HPDE6-E6E7 (cell line): ENCODE measurements at regions not wholly inside any gene's neighbourhood (a gene's known extent, or its start where the extent isn't known, plus 50 kb on each side); places are given as distances from the start of the nearest gene placed in this dataset.

Source experiments
- DNase-seq: peaks from one replicate; pipeline ENCODE4 v3.0.0; 2011; ENCODE audit warnings: missing footprints; ENCODE audit errors: extremely low spot score

GRCh38 chr1:222370081-222370912 lies 177.6 kb downstream of the HHIPL2 start:
- no peak for DNase-seq

GRCh38 chr1:222369148-222369547 lies 178.8 kb downstream of the HHIPL2 start:
- no peak for DNase-seq

GRCh38 chr1:222358100-222358499 lies 189.8 kb downstream of the HHIPL2 start:
- no peak for DNase-seq

- DNase-seq: no peak
Observed at GRCh38 chr1:222357252-222357651, 190.7 kb downstream of the HHIPL2 start.

GRCh38 chr1:222347627-222348026 lies 200.3 kb downstream of the HHIPL2 start:
- DNase-seq: no peak

- no peak for DNase-seq
Observed at GRCh38 chr1:222346955-222347354, 200.9 kb downstream of the HHIPL2 start.

GRCh38 chr1:222339376-222339947 lies 208.4 kb downstream of the HHIPL2 start:
- DNase-seq: no peak

GRCh38 chr1:222335586-222335985 lies 212.3 kb downstream of the HHIPL2 start:
- no peak for DNase-seq

- no peak for DNase-seq
Observed at GRCh38 chr1:222334026-222334680, 213.8 kb downstream of the HHIPL2 start.

- no peak for DNase-seq
Observed at GRCh38 chr1:222331765-222332164, 216.1 kb downstream of the HHIPL2 start.

- no peak for DNase-seq
Observed at GRCh38 chr1:222331340-222331739, 216.6 kb downstream of the HHIPL2 start.

- no peak for DNase-seq
Observed at GRCh38 chr1:222329493-222330045, 218.3 kb downstream of the HHIPL2 start.

GRCh38 chr1:222326710-222327036 lies 221.2 kb downstream of the HHIPL2 start:
- no peak for DNase-seq

GRCh38 chr1:222326006-222326709 lies 221.7 kb downstream of the HHIPL2 start:
- DNase-seq: no peak

GRCh38 chr1:222325506-222325905 lies 222.4 kb downstream of the HHIPL2 start:
- DNase-seq: no peak

GRCh38 chr1:222314839-222315238 lies 233.1 kb downstream of the HHIPL2 start:
- no peak for DNase-seq

- DNase-seq: no peak
Observed at GRCh38 chr1:222310836-222311235, 237.1 kb downstream of the HHIPL2 start.

GRCh38 chr1:222307621-222308020 lies 240.3 kb downstream of the HHIPL2 start:
- no peak for DNase-seq

GRCh38 chr1:222306512-222306911 lies 241.4 kb downstream of the HHIPL2 start:
- DNase-seq: no peak

GRCh38 chr1:222306011-222306410 lies 241.9 kb downstream of the HHIPL2 start:
- DNase-seq: no peak

- no peak for DNase-seq
Observed at GRCh38 chr1:222301652-222302051, 246.3 kb downstream of the HHIPL2 start.

GRCh38 chr1:222299524-222299923 lies 248.4 kb downstream of the HHIPL2 start:
- no peak for DNase-seq
